ENCODE measurements at regions not wholly inside any gene's neighbourhood (a gene's known extent, or its start where the extent isn't known, plus 50 kb on each side); places are given as distances from the start of the nearest gene placed in this dataset.
"Not testable (repeated sequence)": the region's sequence is repeated elsewhere in the genome, so short reads cannot be mapped to it uniquely, and the experiment has no call there.

GRCh38 chr16:22625967-22626366 lies 115.3 kb downstream of the NPIPB5 start:
- DNase-seq (ENCODE audit: low read depth): no peak

GRCh38 chr16:22627043-22627442 lies 116.4 kb downstream of the NPIPB5 start:
- DNase-seq (ENCODE audit: low read depth): no peak

- no peak for DNase-seq (ENCODE audit: low read depth)
Measured at GRCh38 chr16:22628994-22629393, 118.3 kb downstream of the NPIPB5 start.

GRCh38 chr16:22630242-22630641 lies 119.6 kb downstream of the NPIPB5 start:
- DNase-seq (ENCODE audit: low read depth): no peak

DNA sequence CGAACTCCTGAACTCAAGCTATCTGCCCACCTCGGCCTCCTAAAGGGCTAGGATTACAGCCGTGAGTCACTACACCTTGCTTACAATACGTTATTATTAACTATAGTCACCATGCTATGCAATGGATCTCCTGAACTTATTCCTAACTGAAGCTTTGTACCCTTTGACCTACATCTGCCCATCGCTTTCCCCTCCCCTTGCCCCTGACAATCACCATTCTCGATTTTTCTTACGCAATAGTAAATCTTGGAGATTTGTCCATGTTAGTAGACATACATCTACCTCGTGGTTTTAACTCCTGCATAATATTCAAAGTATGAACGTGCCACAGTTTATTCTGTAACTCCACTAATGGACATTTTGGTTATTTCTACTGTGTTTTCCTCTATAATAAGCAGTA lies 120.6 kb downstream of the NPIPB5 start:
- no peak for DNase-seq (ENCODE audit: low read depth)

DNA sequence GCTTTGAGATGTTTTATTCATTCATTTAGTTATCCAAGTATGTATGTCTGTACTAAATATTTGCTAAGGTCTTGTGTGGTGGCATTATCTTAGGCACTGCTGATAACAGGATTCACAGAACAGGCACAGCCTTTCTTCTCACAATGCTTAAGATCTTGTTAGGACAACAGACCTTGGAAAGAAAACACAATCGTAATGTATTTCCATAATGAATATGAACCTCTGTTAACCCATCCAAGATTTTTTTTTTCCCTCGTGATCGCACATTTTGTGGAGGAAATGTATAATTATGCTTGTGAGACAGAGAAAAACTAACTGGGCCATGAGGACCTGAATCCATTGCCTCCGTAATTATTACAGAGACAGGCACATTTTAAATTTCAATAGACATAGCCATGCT lies 121.9 kb downstream of the NPIPB5 start:
- no peak for DNase-seq (ENCODE audit: low read depth)

DNA sequence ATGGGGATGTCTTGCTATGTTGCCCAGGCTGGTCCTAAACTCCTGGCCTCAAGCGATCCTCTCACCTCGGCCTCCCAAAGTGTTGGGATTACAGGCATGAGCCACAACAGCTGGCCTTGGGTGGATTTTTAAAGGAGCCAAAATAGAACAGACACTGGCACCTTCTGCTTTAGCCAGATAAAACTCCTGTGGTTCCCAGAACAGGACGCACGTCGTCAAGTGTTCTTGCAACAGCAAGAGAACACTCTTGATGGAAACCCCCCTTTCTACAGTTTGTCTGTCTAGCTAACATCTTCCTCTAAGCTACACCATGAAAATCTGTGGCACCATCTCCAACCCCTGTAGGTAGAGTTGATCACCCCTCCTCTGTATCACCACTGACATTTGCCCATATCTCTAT lies 122.6 kb downstream of the NPIPB5 start:
- no peak for DNase-seq (ENCODE audit: low read depth)

- no peak for DNase-seq (ENCODE audit: low read depth)
Measured at GRCh38 chr16:22633799-22634198, 123.1 kb downstream of the NPIPB5 start.

DNA sequence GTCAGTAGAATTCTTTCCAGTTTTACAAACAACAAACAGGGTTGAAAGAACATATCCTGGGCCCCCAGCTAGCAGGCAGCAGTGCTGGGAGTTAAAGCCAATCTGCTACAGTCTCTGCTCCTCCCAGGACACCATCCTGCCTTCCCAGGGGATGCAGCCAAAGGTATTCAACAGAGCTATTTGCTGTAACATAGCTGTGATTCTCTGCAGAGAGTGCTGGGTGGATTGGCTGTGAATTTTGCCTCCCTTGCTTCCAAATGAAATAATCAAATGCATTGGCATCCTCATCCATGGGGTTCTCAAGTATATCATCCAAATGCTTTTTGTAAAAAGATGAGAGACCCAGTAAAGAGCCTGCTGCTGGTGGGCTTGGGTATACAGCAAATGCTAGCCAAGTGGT lies 124.3 kb downstream of the NPIPB5 start:
- no peak for DNase-seq (ENCODE audit: low read depth)

GRCh38 chr16:22635357-22635761 lies 124.7 kb downstream of the NPIPB5 start:
- no peak for DNase-seq (ENCODE audit: low read depth)

DNA sequence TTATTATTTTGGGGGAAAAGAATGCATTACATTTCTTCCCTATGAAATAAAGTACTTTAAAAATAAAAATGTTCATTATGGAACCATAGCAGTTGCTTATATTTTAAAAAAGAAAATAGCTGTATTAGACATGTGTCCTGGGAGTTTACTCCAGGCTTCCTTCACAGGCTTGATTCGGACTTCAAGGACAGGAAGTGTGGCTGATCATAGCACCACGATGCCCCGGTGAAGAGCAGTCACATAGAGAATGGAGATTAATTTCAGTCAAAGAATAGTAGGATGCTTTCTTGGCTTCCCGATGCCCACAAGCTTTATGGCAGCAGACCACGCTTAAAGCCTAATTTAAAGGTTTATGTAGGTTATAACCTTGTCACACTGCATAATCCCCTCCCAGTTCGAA lies 125.1 kb downstream of the NPIPB5 start:
- no peak for DNase-seq (ENCODE audit: low read depth)

DNA sequence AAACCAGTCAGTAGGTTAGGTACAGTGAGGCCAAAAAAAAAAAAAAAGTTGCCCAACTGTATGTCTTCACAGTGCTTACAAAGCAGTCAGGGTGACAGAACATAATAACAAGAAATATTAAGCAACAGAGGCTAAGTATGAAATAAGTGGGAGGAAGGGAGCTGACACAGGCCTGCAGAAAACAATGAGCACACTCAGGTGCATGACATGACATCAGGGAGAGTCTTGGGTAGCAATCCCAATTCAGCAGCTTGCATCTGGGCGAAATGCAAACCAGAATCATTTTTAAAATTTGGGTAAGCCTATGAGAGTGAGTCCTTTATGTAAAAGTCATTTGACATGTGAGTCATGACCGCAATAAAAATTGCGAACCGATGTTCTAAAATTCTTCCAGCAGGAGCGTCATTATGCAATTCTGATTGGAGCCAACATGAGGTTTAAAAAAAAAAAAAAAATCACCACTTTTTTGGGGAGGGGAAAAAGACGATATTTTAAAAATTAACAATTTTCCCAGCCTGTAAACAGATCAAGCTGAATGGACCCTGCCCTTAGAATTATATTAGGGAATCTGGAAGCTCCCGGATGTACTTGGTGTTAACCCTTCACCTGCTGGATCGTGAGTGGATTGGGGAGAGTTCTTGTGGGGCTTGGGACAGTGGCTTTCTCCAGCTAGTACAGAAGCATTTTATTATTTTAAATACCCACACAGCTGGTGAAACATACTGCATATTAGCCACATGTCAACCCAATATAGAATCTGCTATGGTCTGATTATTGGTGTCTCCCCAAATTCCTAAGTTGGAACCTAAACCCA lies 127.9 kb downstream of the NPIPB5 start:
- DNase-seq (ENCODE audit: low read depth): peak; percentile 75

DNA sequence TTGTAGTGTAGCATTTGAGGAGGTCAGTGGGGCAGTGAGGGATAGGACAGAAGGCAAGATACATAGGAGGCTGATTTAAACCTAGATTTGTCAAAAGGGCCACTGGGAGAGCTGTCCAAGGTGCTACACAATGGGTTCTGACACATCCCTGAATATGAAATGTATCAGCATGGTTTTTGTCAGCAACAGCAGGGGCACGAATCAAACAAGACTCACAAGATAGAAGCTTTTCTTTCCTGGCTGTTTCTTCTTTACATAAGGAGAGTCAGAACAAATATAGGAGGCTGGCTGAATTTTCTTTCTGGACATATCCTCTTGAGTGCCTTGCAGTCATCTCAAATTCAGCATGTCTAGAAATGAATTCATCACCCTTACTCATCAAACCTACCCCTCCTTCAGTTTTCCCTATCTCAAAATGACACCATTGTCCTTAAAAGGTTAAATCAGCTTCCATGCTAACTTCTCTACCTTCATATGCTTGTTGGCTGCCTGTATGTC lies 130.5 kb downstream of the NPIPB5 start:
- peak; percentile 41 for DNase-seq (ENCODE audit: low read depth)

DNA sequence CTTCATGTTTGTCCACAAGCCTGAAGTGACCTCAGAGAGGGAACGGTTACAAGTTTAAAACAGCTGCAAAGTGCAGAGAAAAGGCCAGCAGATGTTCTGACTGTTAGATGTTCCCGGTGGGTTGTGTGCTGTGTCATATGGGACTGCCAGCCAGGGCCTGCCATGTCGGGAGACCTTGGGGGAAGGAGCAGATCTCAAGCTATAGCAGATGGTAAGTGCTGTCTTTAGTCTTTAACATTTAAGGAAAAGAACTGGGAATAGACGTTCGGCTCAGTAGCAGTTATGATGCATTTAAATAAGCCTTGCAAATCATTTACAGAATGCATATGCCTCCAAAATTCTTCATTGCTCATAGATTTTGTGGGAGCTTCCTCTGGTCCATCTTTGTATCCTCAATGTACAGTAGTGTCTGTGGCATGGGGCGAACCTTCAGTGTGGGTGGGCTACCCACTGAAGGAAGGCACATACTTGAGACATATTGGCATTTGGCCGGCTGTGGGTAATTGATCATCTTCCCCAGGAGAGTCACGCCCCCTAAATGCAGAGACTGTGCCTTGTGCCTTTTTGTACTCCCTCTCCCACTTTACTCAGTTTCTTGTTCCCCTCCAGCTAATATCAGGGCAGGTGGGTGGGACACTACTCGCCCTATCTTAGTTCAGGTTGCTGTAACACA lies 131.9 kb downstream of the NPIPB5 start:
- DNase-seq (ENCODE audit: low read depth): no peak

DNA sequence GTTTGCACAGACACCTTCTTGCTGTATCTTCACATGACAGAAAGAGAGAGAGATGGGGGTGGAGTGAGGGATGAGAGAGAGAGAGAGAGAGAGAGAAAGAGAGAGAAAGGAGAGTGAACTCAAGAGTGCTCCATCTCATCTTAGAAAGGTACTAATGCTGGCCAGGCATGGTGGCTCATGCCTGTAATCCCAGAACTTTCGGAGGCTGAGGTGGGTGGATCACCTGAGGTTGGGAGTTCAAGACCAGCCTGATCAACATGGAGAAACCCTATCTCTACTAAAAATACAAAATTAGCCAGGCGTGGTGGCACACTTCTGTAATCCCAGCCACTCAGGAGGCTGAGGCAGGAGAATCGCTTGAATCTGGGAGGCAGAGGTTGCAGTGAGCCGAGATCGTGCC lies 132.5 kb downstream of the NPIPB5 start:
- not testable (repeated sequence) for DNase-seq (ENCODE audit: low read depth)

DNA sequence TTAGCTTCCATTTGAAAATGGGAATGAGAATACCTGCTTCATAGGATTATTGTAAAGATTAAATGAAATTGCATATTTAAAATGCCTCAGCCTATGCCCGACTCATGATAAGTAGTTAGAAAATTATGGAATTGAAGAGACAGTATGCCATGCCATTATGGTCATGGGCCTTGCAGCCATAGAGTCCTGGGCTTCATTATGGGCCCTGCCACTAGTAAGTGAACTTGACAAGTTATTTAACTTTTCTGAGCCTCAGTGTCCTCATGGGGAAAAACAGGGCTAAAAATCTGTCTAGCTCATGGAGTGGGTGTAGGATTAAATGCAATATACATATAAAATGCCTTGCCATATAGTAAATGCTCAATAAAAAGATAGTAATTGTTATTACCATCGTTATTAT lies 133.2 kb downstream of the NPIPB5 start:
- no peak for DNase-seq (ENCODE audit: low read depth)

DNA sequence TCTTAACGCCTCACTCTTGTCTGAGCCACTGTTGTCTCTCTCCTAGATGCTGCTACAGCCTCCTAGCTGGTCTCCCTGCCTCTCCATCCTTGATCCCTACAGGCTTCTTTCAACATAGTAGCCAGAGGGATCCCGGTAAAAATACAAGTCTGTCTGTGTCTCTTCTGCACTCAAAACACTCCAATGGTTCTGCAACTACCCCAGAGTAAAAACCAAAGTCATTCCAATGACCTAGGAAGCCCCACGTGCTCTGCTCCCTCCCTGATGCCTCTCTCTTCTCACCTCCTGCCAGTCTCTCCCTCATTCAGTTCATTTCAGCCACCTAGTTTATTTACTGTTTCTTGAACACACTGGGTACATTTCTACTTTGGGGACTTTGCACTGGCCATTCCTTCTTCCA lies 135.2 kb downstream of the NPIPB5 start:
- no peak for DNase-seq (ENCODE audit: low read depth)

DNA sequence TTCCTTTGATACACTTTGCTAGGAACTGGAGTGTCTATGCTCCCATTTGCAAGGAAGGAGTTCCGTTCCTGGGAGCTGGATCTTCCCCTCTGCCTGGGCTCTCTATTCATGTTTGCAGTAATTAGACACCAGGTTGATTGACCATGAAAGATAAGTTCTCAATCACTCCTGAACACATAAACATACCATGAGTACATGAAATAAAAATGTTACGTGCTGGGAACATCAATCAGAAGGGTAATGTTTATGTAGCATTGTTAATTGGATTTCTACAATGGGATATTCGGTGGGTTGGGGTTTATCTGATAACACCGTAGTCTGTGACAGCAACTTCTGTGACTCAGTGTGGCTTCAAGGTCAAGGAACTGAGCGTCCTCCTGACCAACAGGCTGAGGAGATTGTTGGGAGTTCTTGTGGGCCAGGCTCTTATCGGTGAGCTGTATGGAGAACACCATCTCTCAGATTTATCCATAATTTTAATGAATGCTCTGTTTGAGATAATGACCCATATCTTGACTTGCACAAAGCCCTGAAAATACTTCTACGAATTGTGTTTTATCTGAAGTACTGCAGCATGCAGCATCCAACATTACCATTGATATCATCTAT lies 136.4 kb downstream of the NPIPB5 start:
- no peak for DNase-seq (ENCODE audit: low read depth)

DNA sequence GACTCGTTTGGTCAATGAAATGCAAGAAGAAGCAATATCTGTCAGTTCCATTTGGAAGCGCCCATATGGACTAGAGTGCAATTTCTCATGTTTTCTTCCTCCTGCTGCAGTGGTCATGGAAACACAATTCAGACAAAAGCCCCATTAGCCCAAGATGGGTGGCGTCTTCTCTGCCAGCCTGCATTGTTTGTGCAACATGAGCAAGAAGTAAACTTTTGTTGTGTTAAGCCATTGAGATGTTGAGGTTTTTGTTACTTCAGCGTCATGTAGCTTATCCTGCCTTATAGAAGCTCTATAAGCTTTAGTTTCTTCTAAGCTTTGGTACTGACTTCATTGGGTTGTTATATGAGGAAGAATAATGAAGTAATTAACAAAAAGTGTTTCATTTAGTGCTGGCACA lies 137.4 kb downstream of the NPIPB5 start:
- no peak for DNase-seq (ENCODE audit: low read depth)

DNA sequence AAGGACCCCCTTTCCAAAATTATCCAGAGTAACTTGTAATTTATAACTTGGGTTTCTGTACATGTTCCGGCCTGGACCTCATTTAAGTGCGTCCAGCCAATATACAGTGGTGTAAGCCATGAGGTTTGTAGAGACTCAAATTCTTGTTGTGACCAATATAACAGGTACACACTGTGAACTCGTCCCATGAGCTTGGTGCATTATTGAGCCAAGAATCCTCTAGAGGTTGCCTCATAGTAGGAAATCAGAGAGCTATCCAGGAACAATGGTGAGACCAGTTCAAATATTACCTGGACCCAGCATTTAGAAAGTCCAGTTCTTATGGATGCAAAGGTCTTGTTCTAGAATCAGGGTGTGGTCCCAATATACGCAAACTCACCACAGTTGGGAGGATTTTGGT lies 138.2 kb downstream of the NPIPB5 start:
- no peak for DNase-seq (ENCODE audit: low read depth)

- not testable (repeated sequence) for DNase-seq (ENCODE audit: low read depth)
Measured at GRCh38 chr16:22651111-22651817, 140.6 kb downstream of the NPIPB5 start.

DNA sequence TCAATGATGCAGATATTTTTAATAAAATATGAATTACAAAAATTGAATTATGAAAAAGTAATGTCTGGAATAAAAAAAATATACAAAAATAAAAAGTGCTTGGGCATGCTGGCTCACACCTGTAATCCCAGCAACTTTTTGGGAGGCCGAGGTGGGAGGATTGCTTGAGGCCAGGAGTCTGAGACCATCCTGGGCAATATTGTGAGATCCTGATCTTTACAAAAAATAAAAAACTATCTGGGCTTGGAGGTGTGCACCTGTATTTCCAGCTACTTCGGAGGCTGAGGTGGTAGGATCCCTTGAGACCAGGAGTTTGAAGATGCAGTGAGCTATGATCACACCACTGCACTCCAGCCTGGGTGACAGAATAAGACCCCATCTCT lies 141.8 kb downstream of the NPIPB5 start:
- no peak for DNase-seq (ENCODE audit: low read depth)
